Prostate gland (tissue), 2 donors: ENCODE measurements at regions not wholly inside any gene's neighbourhood (a gene's known extent, or its start where the extent isn't known, plus 50 kb on each side); places are given as distances from the start of the nearest gene placed in this dataset.

Source experiments
- DNase-seq: peaks from one replicate; pipeline ENCODE4 v3.0.0-alpha.2; 2019; ENCODE audit warnings: low spot score
- H3K27ac ChIP-seq, 2 donors: fragments of 200-600 bp; sonication (generic); 2 replicates each; pipeline ENCODE4 v1.5.1; 2017 to 2019
- H3K27me3 ChIP-seq: fragments of 200-600 bp; sonication (generic); replicated peaks from 2 replicates; pipeline ENCODE4 v1.5.1; 2019; ENCODE audit not compliant: insufficient read depth
- H3K36me3 ChIP-seq, 2 donors: fragments of 200-600 bp; sonication (generic); 1 replicate in 1 of 2; 2 replicates in 1 of 2; pipeline versions ENCODE4 v1.5.1 to v1.8.1; 2017 to 2019
- H3K4me1 ChIP-seq: fragments of 200-600 bp; sonication (generic); replicated peaks from 2 replicates; pipeline ENCODE4 v1.5.1; 2019
- H3K4me3 ChIP-seq, 2 donors: fragments of 200-600 bp; sonication (generic); 2 replicates each; pipeline ENCODE4 v1.5.1; 2017 to 2019
- H3K9me3 ChIP-seq: fragments of 200-600 bp; sonication (generic); 2 replicates; pipeline ENCODE4 v1.5.1; 2017
- CTCF ChIP-seq, 4 experiments: fragments of 200-600 bp in 2 of 4; fragments of 450-650 bp in 2 of 4; sonication (generic) in 2 of 4; IDR thresholded peaks; 1 replicate in 3 of 4; 2 replicates in 1 of 4; pipeline ENCODE4 v1.5.1; 2016 to 2019; ENCODE audit warnings: antibody characterized with exemption in 4 of 4, mild to moderate bottlenecking in 2 of 4, moderate library complexity in 2 of 4
- POLR2A ChIP-seq: fragments of 450-650 bp; IDR thresholded peaks from one replicate; pipeline ENCODE4 v1.6.1; 2016; ENCODE audit warnings: antibody characterized with exemption, mild to moderate bottlenecking
- POLR2AphosphoS5 ChIP-seq: sonication (generic); formaldehyde crosslinking; IDR thresholded peaks from one replicate; pipeline ENCODE4 v1.6.1; 2017; ENCODE audit warnings: antibody characterized with exemption
- WGBS: methylation state at CpG from one replicate; pipeline ENCODE4 v1.1.5; 2018; 5-methylcytosine and 5-hydroxymethylcytosine counted together
- intact Hi-C: fragments of 100-400 bp; cut with DNase I; formaldehyde crosslinking; loops from one replicate; pipeline ENCODE4 v1.14.2; 2022

- no peaks in the 10 kb centered on the region for H3K27me3 ChIP-seq
- H3K36me3 ChIP-seq: no peaks in the 10 kb centered on the region
- no peaks in the 10 kb centered on the region for H3K9me3 ChIP-seq
- TF ChIP-seq CTCF (IDR thresholded peaks at IDR 0.05) (no peak), POLR2AphosphoS5 (no peak)
- WGBS: 52% methylated on average over 7 of the region's 7 CpGs
- intact Hi-C loops: no loop called here
- H3K4me3 ChIP-seq: no peak overlapping the region
- DNase-seq: no peak
- no peak overlapping the region for H3K27ac ChIP-seq
- no peaks in the 10 kb centered on the region for H3K4me1 ChIP-seq
Observed at GRCh38 chr13:47499358-47500150, 501.5 kb downstream of the SUCLA2 start.

GRCh38 chr13:47484548-47484947 is 516.5 kb downstream of the SUCLA2 start:
- Histone ChIP-seq H3K4me3 (no peak overlapping the region), H3K9me3 (no peaks in the 10 kb centered on the region), H3K36me3 (no peaks in the 10 kb centered on the region), H3K4me1 (no peaks in the 10 kb centered on the region), H3K27ac (no peak overlapping the region), H3K27me3 (no peaks in the 10 kb centered on the region)
- intact Hi-C loops: no loop called here
- TF ChIP-seq POLR2AphosphoS5 (no peak), CTCF (IDR thresholded peaks at IDR 0.05) (no peak), POLR2A (no peak)
- DNase-seq: no peak
- WGBS: 31% methylated on average over 3 of the region's 3 CpGs

DNA sequence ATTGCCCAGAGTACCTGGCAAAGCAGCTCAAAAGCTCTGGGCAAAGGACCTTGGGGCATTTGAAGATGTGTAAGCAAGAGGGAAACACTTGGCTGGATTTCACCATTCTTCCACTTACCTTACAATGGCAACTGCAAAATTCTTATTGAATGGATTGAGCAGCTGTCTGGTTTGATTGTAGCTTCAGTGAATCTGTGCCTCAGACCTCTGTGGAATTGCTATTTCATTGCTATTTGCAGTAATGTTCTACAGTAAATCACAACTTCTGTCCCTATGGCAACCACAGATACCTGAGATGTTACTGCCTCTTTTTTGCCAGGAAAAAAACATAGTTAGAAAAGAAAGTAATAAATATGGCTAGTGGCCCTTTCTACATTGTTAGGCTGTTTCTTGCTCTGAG is 519.5 kb downstream of the SUCLA2 start:
- Histone ChIP-seq H3K9me3 (no peaks in the 10 kb centered on the region), H3K27ac (no peak overlapping the region), H3K4me3 (no peak overlapping the region), H3K4me1 (no peaks in the 10 kb centered on the region), H3K36me3 (no peaks in the 10 kb centered on the region), H3K27me3 (no peaks in the 10 kb centered on the region)
- intact Hi-C loops: no loop called here
- no peak for DNase-seq
- TF ChIP-seq POLR2AphosphoS5: no peak

GRCh38 chr13:47480951-47481350 is 520.1 kb downstream of the SUCLA2 start:
- no peaks in the 10 kb centered on the region for H3K36me3 ChIP-seq
- no peaks in the 10 kb centered on the region for H3K9me3 ChIP-seq
- TF ChIP-seq POLR2AphosphoS5 (no peak), CTCF (IDR thresholded peaks at IDR 0.05) (no peak), POLR2A (no peak)
- H3K4me3 ChIP-seq: no peak overlapping the region
- no peak for DNase-seq
- no peak overlapping the region for H3K27ac ChIP-seq
- H3K4me1 ChIP-seq: no peaks in the 10 kb centered on the region
- intact Hi-C loops: no loop called here
- 48% methylated on average over 3 of the region's 3 CpGs for WGBS
- H3K27me3 ChIP-seq: no peaks in the 10 kb centered on the region

DNA sequence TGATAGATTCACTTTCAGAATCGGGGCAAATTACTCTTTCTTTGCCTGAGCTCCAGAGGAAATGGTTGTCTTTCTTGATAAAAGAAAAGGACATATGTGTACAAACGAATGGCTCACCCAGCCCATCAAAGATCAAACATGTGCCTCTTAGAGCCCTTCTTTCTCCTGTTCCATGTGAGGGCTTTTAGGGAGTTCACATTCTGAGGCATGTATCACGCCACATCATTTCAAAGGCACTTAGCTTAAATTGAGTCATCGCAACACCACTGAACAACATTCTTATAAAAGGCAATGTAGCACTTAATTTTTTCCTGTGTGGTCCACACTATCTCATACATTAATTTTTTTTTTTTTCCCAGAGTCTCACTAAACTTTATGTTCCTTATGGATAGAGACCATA is 521.0 kb downstream of the SUCLA2 start:
- intact Hi-C loops: no loop called here
- no peak overlapping the region for H3K27ac ChIP-seq
- no peaks in the 10 kb centered on the region for H3K9me3 ChIP-seq
- DNase-seq: no peak
- no peaks in the 10 kb centered on the region for H3K4me1 ChIP-seq
- no peak overlapping the region for H3K4me3 ChIP-seq
- 89% methylated on average over 4 of the region's 4 CpGs for WGBS
- no peaks in the 10 kb centered on the region for H3K27me3 ChIP-seq
- no peaks in the 10 kb centered on the region for H3K36me3 ChIP-seq
- TF ChIP-seq CTCF (IDR thresholded peaks at IDR 0.05): no peak
